AG09319 (cell line): ENCODE measurements at regions not wholly inside any gene's neighbourhood (a gene's known extent, or its start where the extent isn't known, plus 50 kb on each side); places are given as distances from the start of the nearest gene placed in this dataset.

Experiments
- DNase-seq: peaks from one replicate; pipeline ENCODE4 v3.0.0-alpha.2; 2010; ENCODE audit warnings: low read depth; ENCODE audit errors: extremely low read depth
- CTCF ChIP-seq: IDR thresholded peaks from 2 replicates; pipeline ENCODE4 v1.5.1; 2011; ENCODE audit warnings: low read depth, mild to moderate bottlenecking, inconsistent platforms, low read length, moderate library complexity

GRCh38 chr16:72500545-72500944 is 328.6 kb upstream of the PMFBP1 start:
- DNase-seq = no peak
- TF ChIP-seq CTCF = no peak

- no peak for DNase-seq
- no peak for TF ChIP-seq CTCF
Observed at GRCh38 chr16:72493716-72494415, 321.9 kb upstream of the PMFBP1 start.

GRCh38 chr16:72487283-72487682 is 315.3 kb upstream of the PMFBP1 start:
- no peak for TF ChIP-seq CTCF
- no peak for DNase-seq

- TF ChIP-seq CTCF = no peak
- DNase-seq = no peak
Observed at GRCh38 chr16:72482695-72483094, 310.7 kb upstream of the PMFBP1 start.

GRCh38 chr16:72481419-72481818 is 309.5 kb upstream of the PMFBP1 start:
- DNase-seq = no peak

GRCh38 chr16:72480911-72481310 is 309.0 kb upstream of the PMFBP1 start:
- no peak for TF ChIP-seq CTCF
- no peak for DNase-seq

More at GRCh38 chr16:72481419-72481818, 309.5 kb upstream of the PMFBP1 start:
- no peak for TF ChIP-seq CTCF

- no peak for TF ChIP-seq CTCF
- DNase-seq = no peak
Observed at GRCh38 chr16:72475688-72476087, 303.7 kb upstream of the PMFBP1 start.
